Endothelial cell of umbilical vein (primary cell): ENCODE measurements at regions not wholly inside any gene's neighbourhood (a gene's known extent, or its start where the extent isn't known, plus 50 kb on each side); places are given as distances from the start of the nearest gene placed in this dataset.

Experiments
- BruUV-seq: library from RNA; stranded (reverse); fragments of 400-500 nt; replicated peaks from 2 replicates; lab custom pipeline; 2021; lab: Mats Ljungman, UMichigan
- CTCF ChIA-PET: fragments of 300-600, 350-600 bp; sonication (Branson Sonifier 250); formaldehyde crosslinking; loops from one replicate; lab custom pipeline; 2021; ENCODE audit warnings: antibody characterized with exemption, inconsistent platforms; lab: Charles Lee
- POLR2A ChIA-PET: fragments of 300-600, 350-600 bp; sonication (Branson Sonifier 250); formaldehyde crosslinking; loops from one replicate; lab custom pipeline; 2021; ENCODE audit warnings: antibody characterized with exemption, inconsistent platforms; lab: Charles Lee
- DNase-seq: peaks from one replicate; pipeline ENCODE4 v3.0.0-alpha.2; 2011; ENCODE audit warnings: low read depth, low spot score
- FAIRE-seq: peaks from 2 replicates; lab custom pipeline; 2011; peaks lifted over from hg19 to GRCh38; lab: Jason Lieb, UNC
- H2AFZ ChIP-seq: 2 replicates; pipeline ENCODE4 v1.6.0; 2012; ENCODE audit warnings: low read depth, low read length, control low read depth, inconsistent platforms
- H3K27ac ChIP-seq: 2 replicates; pipeline ENCODE4 v1.5.1; 2011; ENCODE audit warnings: low read depth, mild to moderate bottlenecking, control low read depth, low read length, moderate library complexity; ENCODE audit not compliant: insufficient read depth
- H3K27me3 ChIP-seq, 2 experiments: 2 replicates each; pipeline versions ENCODE4 v1.6.0 to v1.6.1; 2011; ENCODE audit warnings: low read length in 2 of 2, mixed read lengths in 1 of 2; ENCODE audit not compliant: control insufficient read depth in 2 of 2, insufficient read depth in 2 of 2
- H3K36me3 ChIP-seq, 2 experiments: 2 replicates in 1 of 2; 3 replicates in 1 of 2; pipeline ENCODE4 v1.5.1; 2011; ENCODE audit warnings: low read length in 2 of 2, mild to moderate bottlenecking in 1 of 2, moderate library complexity in 1 of 2; ENCODE audit not compliant: control insufficient read depth in 2 of 2, insufficient read depth in 2 of 2; ENCODE audit errors: extremely low read depth in 1 of 2
- H3K4me1 ChIP-seq: 3 replicates; pipeline ENCODE4 v1.5.1; 2011; ENCODE audit warnings: mild to moderate bottlenecking, low read length; ENCODE audit not compliant: control insufficient read depth, insufficient read depth; ENCODE audit errors: extremely low read depth
- H3K4me2 ChIP-seq: 2 replicates; pipeline ENCODE4 v1.6.1; 2011; ENCODE audit warnings: low read length, control low read depth, mixed read lengths; ENCODE audit not compliant: insufficient read depth
- H3K4me3 ChIP-seq, 3 experiments: fragments of 200-600 bp in 1 of 3; sonication (generic), shearing (Covaris generic) in 1 of 3; replicated peaks in 1 of 3; 2 replicates each; pipeline ENCODE4 v1.5.1; 2011 to 2016; ENCODE audit warnings: control low read depth in 3 of 3, low read length in 3 of 3, mild to moderate bottlenecking in 2 of 3, inconsistent platforms in 1 of 3, low read depth in 1 of 3, moderate library complexity in 1 of 3; ENCODE audit not compliant: insufficient read depth in 1 of 3
- H3K79me2 ChIP-seq: 2 replicates; pipeline ENCODE4 v1.6.0; 2012; ENCODE audit warnings: low read length, inconsistent platforms; ENCODE audit not compliant: control insufficient read depth, insufficient read depth
- H3K9ac ChIP-seq: replicated peaks from 2 replicates; pipeline ENCODE3; 2011; ENCODE audit warnings: low read length, control low read depth; ENCODE audit not compliant: insufficient read depth; ENCODE audit errors: extremely low read depth
- H3K9me1 ChIP-seq: replicated peaks from 3 replicates; pipeline ENCODE4 v1.6.0; 2011; ENCODE audit warnings: mild to moderate bottlenecking, low read length; ENCODE audit not compliant: control insufficient read depth, insufficient read depth; ENCODE audit errors: extremely low read depth
- H3K9me3 ChIP-seq: replicated peaks from 2 replicates; pipeline ENCODE4 v1.5.1; 2012; ENCODE audit warnings: low read length, inconsistent platforms; ENCODE audit not compliant: control insufficient read depth, insufficient read depth
- H4K20me1 ChIP-seq: replicated peaks from 2 replicates; pipeline ENCODE3; 2011; ENCODE audit warnings: mild to moderate bottlenecking, low read length; ENCODE audit not compliant: control insufficient read depth, insufficient read depth; ENCODE audit errors: extremely low read depth
- CTCF ChIP-seq, 2 donors: IDR thresholded peaks; 1 replicate in 1 of 2; 2 replicates in 1 of 2; pipeline ENCODE4 v1.5.1; 2011; ENCODE audit warnings: low read length in 2 of 2, mild to moderate bottlenecking in 2 of 2, moderate library complexity in 2 of 2, control low read depth in 1 of 2, inconsistent platforms in 1 of 2, low read depth in 1 of 2; ENCODE audit not compliant: insufficient read depth in 1 of 2; ENCODE audit errors: extremely low read depth in 1 of 2
- EZH2 ChIP-seq: IDR thresholded peaks from 2 replicates; pipeline ENCODE4 v1.6.1; 2012; ENCODE audit warnings: borderline replicate concordance, low read depth, mild to moderate bottlenecking, moderate library complexity, low read length, inconsistent platforms; ENCODE audit not compliant: severe bottlenecking
- FOS ChIP-seq: IDR thresholded peaks from 2 replicates; pipeline ENCODE4 v1.6.1; 2011; ENCODE audit warnings: mild to moderate bottlenecking, low read length, moderate library complexity, borderline replicate concordance; ENCODE audit not compliant: insufficient read depth
- GATA2 ChIP-seq: IDR thresholded peaks from 2 replicates; pipeline ENCODE4 v1.7.0; 2011; ENCODE audit warnings: low read depth, mild to moderate bottlenecking, moderate library complexity, mixed read lengths, low read length; ENCODE audit not compliant: insufficient read length, insufficient read depth
- JUN ChIP-seq: IDR thresholded peaks from 2 replicates; pipeline ENCODE4 v1.6.1; 2011; ENCODE audit warnings: borderline replicate concordance, low read depth; ENCODE audit not compliant: insufficient read length, insufficient read depth
- MAX ChIP-seq: IDR thresholded peaks from 2 replicates; pipeline ENCODE4 v1.6.1; 2011; ENCODE audit not compliant: insufficient read depth, insufficient read length
- MYC ChIP-seq: IDR thresholded peaks from one replicate; pipeline ENCODE4 v1.6.1; 2011; ENCODE audit warnings: mild to moderate bottlenecking, low read depth, low read length
- POLR2A ChIP-seq: IDR thresholded peaks from 2 replicates; pipeline ENCODE4 v1.6.1; 2012; ENCODE audit warnings: low read depth, mild to moderate bottlenecking, control low read depth, low read length
- POLR2AphosphoS5 ChIP-seq: IDR thresholded peaks from 2 replicates; pipeline ENCODE4 v1.6.1; 2012; ENCODE audit warnings: low read depth, mild to moderate bottlenecking, control low read depth, low read length, moderate library complexity; ENCODE audit not compliant: insufficient read depth
- dilution Hi-C: fragments of 300-500 bp; cut with MboI; formaldehyde crosslinking; loops from one replicate; pipeline ENCODE4 v1.15.0; 2019; ENCODE audit warnings: low sequenced_read_pairs; ENCODE audit not compliant: extremely low pct_ligation_motif_present
- intact Hi-C: fragments of 100-400 bp; cut with micrococcal nuclease; formaldehyde crosslinking; loops from one replicate; pipeline ENCODE4 v1.10.0; 2022

GRCh38 chr6:169142538-169142844 is 111.2 kb downstream of the THBS2 start:
- Histone ChIP-seq H3K4me3 (no peak overlapping the region), H3K9ac (no peak overlapping the region), H3K27me3 (no peaks in the 10 kb centered on the region), H3K9me1 (no peaks in the 10 kb centered on the region), H3K27ac (no peak overlapping the region), H3K4me1 (no peaks in the 10 kb centered on the region), H4K20me1 (no peaks in the 10 kb centered on the region), H3K36me3 (no peaks in the 10 kb centered on the region), H2AFZ (no peak overlapping the region), H3K9me3 (no peaks in the 10 kb centered on the region), H3K79me2 (no peaks in the 10 kb centered on the region), H3K4me2 (no peak overlapping the region)
- TF ChIP-seq POLR2A (no peak), FOS (no peak), POLR2AphosphoS5 (no peak), MAX (no peak), GATA2 (no peak), CTCF (IDR thresholded peaks at IDR 0.05; ENCODE audit: extremely low read depth in 1 of 2, insufficient read depth in 1 of 2, low read depth in 1 of 2, low read length in 2 of 2) (no peak), JUN (no peak), EZH2 (no peak), MYC (no peak)
- ChIA-PET POLR2A (no interaction called here), CTCF (no interaction called here)
- FAIRE-seq: no peak
- no TSS peak for BruUV-seq
- dilution Hi-C loops: no loop called here
- intact Hi-C loops: no loop called here
- no peak for DNase-seq
